ENCODE measurements at regions not wholly inside any gene's neighbourhood (a gene's known extent, or its start where the extent isn't known, plus 50 kb on each side); places are given as distances from the start of the nearest gene placed in this dataset.

- TF ChIP-seq IRF2 (CRISPR knock-in tag; IDR thresholded peaks at IDR 0.05; ENCODE audit: borderline replicate concordance, low read depth) (no peak), PREB (CRISPR knock-in tag; IDR thresholded peaks at IDR 0.05; ENCODE audit: borderline replicate concordance) (no peak)
Observed at GRCh38 chr10:3866332-3866731, 81.3 kb upstream of the KLF6 start (continued).

- DNase-seq (ENCODE audit: low spot score) (no peak), ATAC-seq (no peak)
- Mint-ChIP-seq H3K4me1 (peaks cover 8% of the 10 kb centered on the region), H3K9me3 (no peaks in the 10 kb centered on the region), H3K27ac (no peak overlapping the region), H3K4me3 (no peak overlapping the region), H3K36me3 (no peaks in the 10 kb centered on the region), H3K27me3 (ENCODE audit: low read depth) (no peaks in the 10 kb centered on the region)
- CTCF ChIA-PET: no interaction called here
- POLR2A ChIA-PET: no interaction called here
- TF ChIP-seq EMX1 (CRISPR knock-in tag; IDR thresholded peaks at IDR 0.05) (no peak), ZNF219 (CRISPR knock-in tag; IDR thresholded peaks at IDR 0.05; ENCODE audit: borderline replicate concordance) (no peak), KAT7 (CRISPR knock-in tag; IDR thresholded peaks at IDR 0.05; ENCODE audit: borderline replicate concordance) (no peak), MLX (CRISPR knock-in tag; IDR thresholded peaks at IDR 0.05) (no peak), GABPB1 (CRISPR knock-in tag; IDR thresholded peaks at IDR 0.05) (no peak), ZNF423 (CRISPR knock-in tag; IDR thresholded peaks at IDR 0.05) (no peak), FOXK1 (CRISPR knock-in tag; IDR thresholded peaks at IDR 0.05) (no peak), JUN (CRISPR knock-in tag; IDR thresholded peaks at IDR 0.05) (no peak), TEAD1 (CRISPR knock-in tag; IDR thresholded peaks at IDR 0.05) (no peak), GRHL2 (CRISPR knock-in tag; IDR thresholded peaks at IDR 0.05; ENCODE audit: insufficient replicate concordance, severe bottlenecking) (no peak), NR3C1 (CRISPR knock-in tag; conservative IDR thresholded peaks at IDR 0.05; ENCODE audit: low read depth) (no peak), CREB1 (CRISPR knock-in tag; IDR thresholded peaks at IDR 0.05) (no peak), CDX4 (CRISPR knock-in tag; IDR thresholded peaks at IDR 0.05; ENCODE audit: borderline replicate concordance) (no peak), ATF3 (CRISPR knock-in tag; conservative IDR thresholded peaks at IDR 0.05) (no peak)
- TF ChIP-seq, protein P1, sequence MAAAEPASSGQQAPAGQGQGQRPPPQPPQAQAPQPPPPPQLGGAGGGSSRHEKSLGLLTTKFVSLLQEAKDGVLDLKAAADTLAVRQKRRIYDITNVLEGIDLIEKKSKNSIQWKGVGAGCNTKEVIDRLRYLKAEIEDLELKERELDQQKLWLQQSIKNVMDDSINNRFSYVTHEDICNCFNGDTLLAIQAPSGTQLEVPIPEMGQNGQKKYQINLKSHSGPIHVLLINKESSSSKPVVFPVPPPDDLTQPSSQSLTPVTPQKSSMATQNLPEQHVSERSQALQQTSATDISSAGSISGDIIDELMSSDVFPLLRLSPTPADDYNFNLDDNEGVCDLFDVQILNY (CRISPR knock-in tag; IDR thresholded peaks at IDR 0.05): no peak
- TF ChIP-seq, protein P2, sequence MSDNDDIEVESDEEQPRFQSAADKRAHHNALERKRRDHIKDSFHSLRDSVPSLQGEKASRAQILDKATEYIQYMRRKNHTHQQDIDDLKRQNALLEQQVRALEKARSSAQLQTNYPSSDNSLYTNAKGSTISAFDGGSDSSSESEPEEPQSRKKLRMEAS (CRISPR knock-in tag; IDR thresholded peaks at IDR 0.05): no peak
- TF ChIP-seq, protein P3, sequence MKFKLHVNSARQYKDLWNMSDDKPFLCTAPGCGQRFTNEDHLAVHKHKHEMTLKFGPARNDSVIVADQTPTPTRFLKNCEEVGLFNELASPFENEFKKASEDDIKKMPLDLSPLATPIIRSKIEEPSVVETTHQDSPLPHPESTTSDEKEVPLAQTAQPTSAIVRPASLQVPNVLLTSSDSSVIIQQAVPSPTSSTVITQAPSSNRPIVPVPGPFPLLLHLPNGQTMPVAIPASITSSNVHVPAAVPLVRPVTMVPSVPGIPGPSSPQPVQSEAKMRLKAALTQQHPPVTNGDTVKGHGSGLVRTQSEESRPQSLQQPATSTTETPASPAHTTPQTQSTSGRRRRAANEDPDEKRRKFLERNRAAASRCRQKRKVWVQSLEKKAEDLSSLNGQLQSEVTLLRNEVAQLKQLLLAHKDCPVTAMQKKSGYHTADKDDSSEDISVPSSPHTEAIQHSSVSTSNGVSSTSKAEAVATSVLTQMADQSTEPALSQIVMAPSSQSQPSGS (CRISPR knock-in tag; IDR thresholded peaks at IDR 0.05; ENCODE audit: borderline replicate concordance, low read depth): no peak
Observed at GRCh38 chr10:3865565-3865964, 80.6 kb upstream of the KLF6 start.

DNA sequence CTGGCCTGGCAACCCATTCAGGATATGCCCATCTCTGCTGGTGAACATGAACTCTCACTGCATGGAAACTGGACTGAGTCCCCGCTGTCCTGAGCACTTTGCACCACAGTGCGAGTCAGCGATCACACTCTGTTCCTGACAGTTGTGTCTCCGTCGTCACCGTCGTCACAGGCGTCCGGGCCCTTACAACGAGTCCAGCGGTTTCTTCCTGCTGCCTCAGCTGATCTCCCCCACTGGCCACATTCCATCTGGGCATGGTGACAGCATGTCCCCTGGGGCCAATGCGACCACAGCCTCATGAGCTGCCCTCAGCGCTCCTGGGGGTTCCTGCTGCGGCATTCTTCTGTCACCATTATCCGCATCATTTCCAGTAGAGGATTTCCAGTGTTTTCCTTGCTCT is 76.8 kb upstream of the KLF6 start:
- DNase-seq (ENCODE audit: low spot score): no peak
- Mint-ChIP-seq H3K36me3 (no peaks in the 10 kb centered on the region), H3K4me3 (no peak overlapping the region), H3K4me1 (no peaks in the 10 kb centered on the region), H3K27ac (no peak overlapping the region), H3K27me3 (ENCODE audit: low read depth) (no peaks in the 10 kb centered on the region), H3K9me3 (no peaks in the 10 kb centered on the region)
- POLR2A ChIA-PET: no interaction called here
- CTCF ChIA-PET: no interaction called here
- ATAC-seq: no peak
- no peak for TF ChIP-seq NR3C1 (CRISPR knock-in tag; conservative IDR thresholded peaks at IDR 0.05; ENCODE audit: low read depth)
- TF ChIP-seq, protein P4, sequence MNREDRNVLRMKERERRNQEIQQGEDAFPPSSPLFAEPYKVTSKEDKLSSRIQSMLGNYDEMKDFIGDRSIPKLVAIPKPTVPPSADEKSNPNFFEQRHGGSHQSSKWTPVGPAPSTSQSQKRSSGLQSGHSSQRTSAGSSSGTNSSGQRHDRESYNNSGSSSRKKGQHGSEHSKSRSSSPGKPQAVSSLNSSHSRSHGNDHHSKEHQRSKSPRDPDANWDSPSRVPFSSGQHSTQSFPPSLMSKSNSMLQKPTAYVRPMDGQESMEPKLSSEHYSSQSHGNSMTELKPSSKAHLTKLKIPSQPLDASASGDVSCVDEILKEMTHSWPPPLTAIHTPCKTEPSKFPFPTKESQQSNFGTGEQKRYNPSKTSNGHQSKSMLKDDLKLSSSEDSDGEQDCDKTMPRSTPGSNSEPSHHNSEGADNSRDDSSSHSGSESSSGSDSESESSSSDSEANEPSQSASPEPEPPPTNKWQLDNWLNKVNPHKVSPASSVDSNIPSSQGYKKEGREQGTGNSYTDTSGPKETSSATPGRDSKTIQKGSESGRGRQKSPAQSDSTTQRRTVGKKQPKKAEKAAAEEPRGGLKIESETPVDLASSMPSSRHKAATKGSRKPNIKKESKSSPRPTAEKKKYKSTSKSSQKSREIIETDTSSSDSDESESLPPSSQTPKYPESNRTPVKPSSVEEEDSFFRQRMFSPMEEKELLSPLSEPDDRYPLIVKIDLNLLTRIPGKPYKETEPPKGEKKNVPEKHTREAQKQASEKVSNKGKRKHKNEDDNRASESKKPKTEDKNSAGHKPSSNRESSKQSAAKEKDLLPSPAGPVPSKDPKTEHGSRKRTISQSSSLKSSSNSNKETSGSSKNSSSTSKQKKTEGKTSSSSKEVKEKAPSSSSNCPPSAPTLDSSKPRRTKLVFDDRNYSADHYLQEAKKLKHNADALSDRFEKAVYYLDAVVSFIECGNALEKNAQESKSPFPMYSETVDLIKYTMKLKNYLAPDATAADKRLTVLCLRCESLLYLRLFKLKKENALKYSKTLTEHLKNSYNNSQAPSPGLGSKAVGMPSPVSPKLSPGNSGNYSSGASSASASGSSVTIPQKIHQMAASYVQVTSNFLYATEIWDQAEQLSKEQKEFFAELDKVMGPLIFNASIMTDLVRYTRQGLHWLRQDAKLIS (CRISPR knock-in tag; IDR thresholded peaks at IDR 0.05; ENCODE audit: borderline replicate concordance): no peak
- TF ChIP-seq PRRX2 (CRISPR knock-in tag; IDR thresholded peaks at IDR 0.05): no peak
- no peak for TF ChIP-seq HMGXB4 (CRISPR knock-in tag; IDR thresholded peaks at IDR 0.05)
- no peak for TF ChIP-seq GABPB1 (CRISPR knock-in tag; IDR thresholded peaks at IDR 0.05)
- no peak for TF ChIP-seq ZNF263 (CRISPR knock-in tag; IDR thresholded peaks at IDR 0.05; ENCODE audit: low read depth)
